ENCODE measurements at regions not wholly inside any gene's neighbourhood (a gene's known extent, or its start where the extent isn't known, plus 50 kb on each side); places are given as distances from the start of the nearest gene placed in this dataset.
"Not testable (repeated sequence)": the region's sequence is repeated elsewhere in the genome, so short reads cannot be mapped to it uniquely, and the experiment has no call there.

DNA sequence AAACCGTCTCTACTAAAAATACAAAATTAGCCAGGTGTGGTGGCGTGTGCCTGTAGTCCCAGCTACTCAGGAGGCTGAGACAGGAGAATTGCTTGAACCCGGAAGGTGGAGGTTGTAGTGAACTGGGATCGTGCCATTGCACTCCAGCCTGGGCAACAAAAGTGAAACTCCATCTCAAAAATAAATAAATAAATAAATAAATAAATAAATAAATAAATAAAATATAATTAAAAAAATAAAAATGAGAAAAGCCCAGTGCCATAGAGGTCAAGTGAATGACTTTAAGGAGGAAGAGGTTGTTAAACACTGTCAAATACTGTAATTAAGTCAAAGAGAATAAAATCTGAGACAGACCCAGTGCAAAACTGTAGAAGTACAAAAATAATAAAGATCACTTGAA lies 247.0 kb downstream of the FAM133A start:
- TF ChIP-seq CTCF, POLR2A (IDR thresholded peaks at IDR 0.05): not testable (repeated sequence)

Data from right lobe of liver (tissue), 4 donors.